SK-N-SH treated with all-trans-retinoic acid at 6 μM for 48 hours (cell line): ENCODE measurements at regions not wholly inside any gene's neighbourhood (a gene's known extent, or its start where the extent isn't known, plus 50 kb on each side); places are given as distances from the start of the nearest gene placed in this dataset.

Source experiments
- ATAC-seq: fragments of 200-7000 bp; cut with Tn5 transposase; 3 replicates; pipeline ENCODE4 v1.9.1; 2020; ENCODE audit warnings: mild to moderate bottlenecking, moderate library complexity
- ARNTL ChIP-seq: fragments of 450-650 bp; formaldehyde crosslinking; IDR thresholded peaks from 2 replicates; pipeline ENCODE4 v1.5.0; 2020; ENCODE audit warnings: low read depth, mild to moderate bottlenecking, moderate library complexity, borderline replicate concordance
- BACH2 ChIP-seq: fragments of 250-450 bp; sonication (Bioruptor Pico); IDR thresholded peaks from 2 replicates; pipeline ENCODE4 v1.9.0; 2021; ENCODE audit warnings: mild to moderate bottlenecking, borderline replicate concordance
- CREB5 ChIP-seq: fragments of 250-450 bp; sonication (Bioruptor Pico); IDR thresholded peaks from 2 replicates; pipeline ENCODE4 v1.5.1; 2020; ENCODE audit warnings: low read depth, mild to moderate bottlenecking, moderate library complexity
- CSDC2 ChIP-seq: fragments of 250-450 bp; sonication (Bioruptor Pico); IDR thresholded peaks from 2 replicates; pipeline ENCODE4 v1.5.0; 2020; ENCODE audit warnings: mild to moderate bottlenecking, moderate library complexity
- ESRRG ChIP-seq: fragments of 250-450 bp; sonication (Bioruptor Pico); IDR thresholded peaks from 2 replicates; pipeline ENCODE4 v1.6.1; 2021; ENCODE audit warnings: mild to moderate bottlenecking
- ISL1 ChIP-seq: fragments of 250-450 bp; sonication (Bioruptor Pico); IDR thresholded peaks from 2 replicates; pipeline ENCODE4 v2.1.2; 2022; ENCODE audit warnings: mild to moderate bottlenecking, moderate library complexity
- OSR1 ChIP-seq: fragments of 250-450 bp; sonication (Bioruptor Pico); IDR thresholded peaks from 2 replicates; pipeline ENCODE4 v1.8.0; 2022; ENCODE audit warnings: moderate library complexity, mild to moderate bottlenecking, inconsistent platforms
- PPARA ChIP-seq: fragments of 250-450 bp; sonication (Bioruptor Pico); IDR thresholded peaks from 2 replicates; pipeline ENCODE4 v1.5.0; 2020; ENCODE audit warnings: mild to moderate bottlenecking, borderline replicate concordance
- RARB ChIP-seq: fragments of 250-450 bp; sonication (Bioruptor Pico); IDR thresholded peaks from 2 replicates; pipeline ENCODE4 v1.8.0; 2021; ENCODE audit warnings: mild to moderate bottlenecking, moderate library complexity
- SNAI2 ChIP-seq: fragments of 250-450 bp; sonication (Bioruptor Pico); IDR thresholded peaks from 2 replicates; pipeline ENCODE4 v1.5.0; 2020; ENCODE audit warnings: mild to moderate bottlenecking, moderate library complexity
- TCF4 ChIP-seq: fragments of 250-450 bp; sonication (Bioruptor Pico); IDR thresholded peaks from 2 replicates; pipeline ENCODE4 v1.8.0; 2021; ENCODE audit warnings: mild to moderate bottlenecking, moderate library complexity, borderline replicate concordance
- TOX ChIP-seq: fragments of 250-450 bp; sonication (Bioruptor Pico); IDR thresholded peaks from 2 replicates; pipeline ENCODE4 v1.8.0; 2021; ENCODE audit warnings: mild to moderate bottlenecking, moderate library complexity, borderline replicate concordance
- TSHZ2 ChIP-seq: fragments of 250-450 bp; sonication (Bioruptor Pico); IDR thresholded peaks from 2 replicates; pipeline ENCODE4 v1.5.0; 2020; ENCODE audit warnings: mild to moderate bottlenecking, moderate library complexity
- ZC3H10 ChIP-seq: fragments of 250-450 bp; sonication (Bioruptor Pico); IDR thresholded peaks from 2 replicates; pipeline ENCODE4 v1.5.1; 2021; ENCODE audit warnings: mild to moderate bottlenecking, moderate library complexity
- ZFP3 ChIP-seq: fragments of 250-450 bp; sonication (Bioruptor Pico); IDR thresholded peaks from 2 replicates; pipeline ENCODE4 v1.5.0; 2020; ENCODE audit warnings: mild to moderate bottlenecking, moderate library complexity
- ZFP30 ChIP-seq: fragments of 450-650 bp; formaldehyde crosslinking; IDR thresholded peaks from 2 replicates; pipeline ENCODE4 v1.5.0; 2022; ENCODE audit warnings: mild to moderate bottlenecking, moderate library complexity
- ZNF565 ChIP-seq: fragments of 450-650 bp; formaldehyde crosslinking; conservative IDR thresholded peaks from 2 replicates; pipeline ENCODE4 v1.5.0; 2020; ENCODE audit warnings: low read depth, mild to moderate bottlenecking, moderate library complexity
- ZNF70 ChIP-seq: fragments of 450-650 bp; formaldehyde crosslinking; IDR thresholded peaks from 2 replicates; pipeline ENCODE4 v1.5.0; 2020; ENCODE audit warnings: mild to moderate bottlenecking, moderate library complexity
- ZNF8 ChIP-seq: fragments of 450-650 bp; formaldehyde crosslinking; IDR thresholded peaks from 2 replicates; pipeline ENCODE4 v1.5.0; 2020; ENCODE audit warnings: mild to moderate bottlenecking, moderate library complexity
- TF ChIP-seq, protein P1 (sequence below): fragments of 250-450 bp; sonication (Bioruptor Pico); IDR thresholded peaks from 2 replicates; pipeline ENCODE4 v1.8.0; 2020; ENCODE audit warnings: mild to moderate bottlenecking, moderate library complexity, borderline replicate concordance
- TF ChIP-seq, protein P2 (sequence below): fragments of 250-450 bp; sonication (Bioruptor Pico); IDR thresholded peaks from 2 replicates; pipeline ENCODE4 v1.5.1; 2021; ENCODE audit warnings: mild to moderate bottlenecking, moderate library complexity
- TF ChIP-seq, protein P3 (sequence below): fragments of 250-450 bp; sonication (Bioruptor Pico); IDR thresholded peaks from 2 replicates; pipeline ENCODE4 v1.8.0; 2021; ENCODE audit warnings: low read depth, mild to moderate bottlenecking, moderate library complexity, borderline replicate concordance

GRCh38 chr3:141434255-141434654 lies 52.6 kb upstream of the RASA2 start:
- ATAC-seq: no peak
- no peak for TF ChIP-seq CREB5 (CRISPR knock-in tag)
- no peak for TF ChIP-seq ZFP3 (CRISPR knock-in tag)
- no peak for TF ChIP-seq ZNF8 (CRISPR knock-in tag)
- no peak for TF ChIP-seq CSDC2
- no peak for TF ChIP-seq RARB (CRISPR knock-in tag)
- no peak for TF ChIP-seq PPARA (CRISPR knock-in tag)
- TF ChIP-seq ARNTL (CRISPR knock-in tag): no peak
- TF ChIP-seq, protein P1, sequence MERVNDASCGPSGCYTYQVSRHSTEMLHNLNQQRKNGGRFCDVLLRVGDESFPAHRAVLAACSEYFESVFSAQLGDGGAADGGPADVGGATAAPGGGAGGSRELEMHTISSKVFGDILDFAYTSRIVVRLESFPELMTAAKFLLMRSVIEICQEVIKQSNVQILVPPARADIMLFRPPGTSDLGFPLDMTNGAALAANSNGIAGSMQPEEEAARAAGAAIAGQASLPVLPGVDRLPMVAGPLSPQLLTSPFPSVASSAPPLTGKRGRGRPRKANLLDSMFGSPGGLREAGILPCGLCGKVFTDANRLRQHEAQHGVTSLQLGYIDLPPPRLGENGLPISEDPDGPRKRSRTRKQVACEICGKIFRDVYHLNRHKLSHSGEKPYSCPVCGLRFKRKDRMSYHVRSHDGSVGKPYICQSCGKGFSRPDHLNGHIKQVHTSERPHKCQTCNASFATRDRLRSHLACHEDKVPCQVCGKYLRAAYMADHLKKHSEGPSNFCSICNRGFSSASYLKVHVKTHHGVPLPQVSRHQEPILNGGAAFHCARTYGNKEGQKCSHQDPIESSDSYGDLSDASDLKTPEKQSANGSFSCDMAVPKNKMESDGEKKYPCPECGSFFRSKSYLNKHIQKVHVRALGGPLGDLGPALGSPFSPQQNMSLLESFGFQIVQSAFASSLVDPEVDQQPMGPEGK (CRISPR knock-in tag): no peak
- no peak for TF ChIP-seq ISL1 (CRISPR knock-in tag)
- no peak for TF ChIP-seq TCF4 (CRISPR knock-in tag)
- TF ChIP-seq ZC3H10 (CRISPR knock-in tag): no peak
- TF ChIP-seq, protein P2, sequence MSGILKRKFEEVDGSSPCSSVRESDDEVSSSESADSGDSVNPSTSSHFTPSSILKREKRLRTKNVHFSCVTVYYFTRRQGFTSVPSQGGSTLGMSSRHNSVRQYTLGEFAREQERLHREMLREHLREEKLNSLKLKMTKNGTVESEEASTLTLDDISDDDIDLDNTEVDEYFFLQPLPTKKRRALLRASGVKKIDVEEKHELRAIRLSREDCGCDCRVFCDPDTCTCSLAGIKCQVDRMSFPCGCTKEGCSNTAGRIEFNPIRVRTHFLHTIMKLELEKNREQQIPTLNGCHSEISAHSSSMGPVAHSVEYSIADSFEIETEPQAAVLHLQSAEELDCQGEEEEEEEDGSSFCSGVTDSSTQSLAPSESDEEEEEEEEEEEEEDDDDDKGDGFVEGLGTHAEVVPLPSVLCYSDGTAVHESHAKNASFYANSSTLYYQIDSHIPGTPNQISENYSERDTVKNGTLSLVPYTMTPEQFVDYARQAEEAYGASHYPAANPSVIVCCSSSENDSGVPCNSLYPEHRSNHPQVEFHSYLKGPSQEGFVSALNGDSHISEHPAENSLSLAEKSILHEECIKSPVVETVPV (CRISPR knock-in tag): no peak
- TF ChIP-seq ZNF565: no peak
- no peak for TF ChIP-seq BACH2

- no peak for ATAC-seq
- TF ChIP-seq ZFP3 (CRISPR knock-in tag) (no peak), OSR1 (CRISPR knock-in tag) (no peak), BACH2 (no peak), TSHZ2 (CRISPR knock-in tag) (no peak), TOX (CRISPR knock-in tag) (no peak), ZC3H10 (CRISPR knock-in tag) (no peak), CSDC2 (no peak), ESRRG (no peak), SNAI2 (no peak), ARNTL (CRISPR knock-in tag) (no peak), ZFP30 (CRISPR knock-in tag) (no peak), ZNF70 (CRISPR knock-in tag) (no peak), RARB (CRISPR knock-in tag) (no peak)
- TF ChIP-seq, protein P2 (CRISPR knock-in tag): no peak
- TF ChIP-seq, protein P1 (CRISPR knock-in tag): no peak
- TF ChIP-seq, protein P3, sequence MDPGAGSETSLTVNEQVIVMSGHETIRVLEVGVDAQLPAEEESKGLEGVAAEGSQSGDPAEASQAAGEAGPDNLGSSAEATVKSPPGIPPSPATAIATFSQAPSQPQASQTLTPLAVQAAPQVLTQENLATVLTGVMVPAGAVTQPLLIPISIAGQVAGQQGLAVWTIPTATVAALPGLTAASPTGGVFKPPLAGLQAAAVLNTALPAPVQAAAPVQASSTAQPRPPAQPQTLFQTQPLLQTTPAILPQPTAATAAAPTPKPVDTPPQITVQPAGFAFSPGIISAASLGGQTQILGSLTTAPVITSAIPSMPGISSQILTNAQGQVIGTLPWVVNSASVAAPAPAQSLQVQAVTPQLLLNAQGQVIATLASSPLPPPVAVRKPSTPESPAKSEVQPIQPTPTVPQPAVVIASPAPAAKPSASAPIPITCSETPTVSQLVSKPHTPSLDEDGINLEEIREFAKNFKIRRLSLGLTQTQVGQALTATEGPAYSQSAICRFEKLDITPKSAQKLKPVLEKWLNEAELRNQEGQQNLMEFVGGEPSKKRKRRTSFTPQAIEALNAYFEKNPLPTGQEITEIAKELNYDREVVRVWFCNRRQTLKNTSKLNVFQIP (CRISPR knock-in tag): no peak
These were observed 50.6 kb upstream of the RASA2 start for GRCh38 chr3:141436180-141436579.
